Adrenal gland (tissue), 5 donors: ENCODE measurements at regions not wholly inside any gene's neighbourhood (a gene's known extent, or its start where the extent isn't known, plus 50 kb on each side); places are given as distances from the start of the nearest gene placed in this dataset.

Source experiments
- CTCF ChIP-seq, 6 experiments: fragments of 450-650 bp in 4 of 6; fragments of 200-600 bp in 2 of 6; sonication (generic) in 1 of 6; IDR thresholded peaks; 1 replicate in 5 of 6; 2 replicates in 1 of 6; pipeline versions ENCODE4 v1.5.1 to v1.8.0; 2016 to 2021; ENCODE audit warnings: antibody characterized with exemption in 6 of 6, mild to moderate bottlenecking in 2 of 6, moderate library complexity in 1 of 6
- POLR2A ChIP-seq, 2 donors: fragments of 450-650 bp; IDR thresholded peaks; one replicate each; pipeline ENCODE4 v1.6.1; 2017; ENCODE audit warnings: antibody characterized with exemption in 2 of 2, mild to moderate bottlenecking in 2 of 2, moderate library complexity in 1 of 2
- donor health status: DM: no; HTN: no; CAD: no.

GRCh38 chr13:32936716-32937115, 79.5 kb upstream of the KL start:
- no peak for TF ChIP-seq CTCF (IDR thresholded peaks at IDR 0.05)
- no peak for TF ChIP-seq POLR2A (IDR thresholded peaks at IDR 0.05)
